Esophagus muscularis mucosa (tissue), 4 donors: ENCODE measurements at regions not wholly inside any gene's neighbourhood (a gene's known extent, or its start where the extent isn't known, plus 50 kb on each side); places are given as distances from the start of the nearest gene placed in this dataset.

Experiments used
- DNase-seq: peaks from one replicate; pipeline ENCODE4 v3.0.0-alpha.2; 2017; ENCODE audit errors: extremely low spot score
- H3K27ac ChIP-seq, 4 donors: fragments of 200-600 bp; sonication (generic); replicated peaks in 1 of 4; 1 replicate in 3 of 4; 2 replicates in 1 of 4; pipeline ENCODE4 v1.5.1; 2016 to 2019; ENCODE audit warnings: mild to moderate bottlenecking in 1 of 4
- H3K27me3 ChIP-seq, 4 donors: fragments of 200-600 bp; sonication (generic); one replicate each; pipeline versions ENCODE4 v1.5.1 to v1.6.0; 2016 to 2019
- H3K36me3 ChIP-seq, 4 donors: fragments of 200-600 bp; sonication (generic); one replicate each; pipeline ENCODE4 v1.5.1; 2016 to 2019
- H3K4me1 ChIP-seq, 4 donors: fragments of 200-600 bp; sonication (generic); one replicate each; pipeline ENCODE4 v1.5.1; 2016 to 2019
- H3K4me3 ChIP-seq, 4 donors: fragments of 200-600 bp; sonication (generic); 1 replicate in 2 of 4; 2 replicates in 2 of 4; pipeline ENCODE4 v1.5.1; 2016 to 2019; ENCODE audit warnings: mild to moderate bottlenecking in 4 of 4, moderate library complexity in 1 of 4
- H3K9me3 ChIP-seq, 4 donors: fragments of 200-600 bp; sonication (generic); 1 replicate in 3 of 4; 2 replicates in 1 of 4; pipeline ENCODE4 v1.5.1; 2016 to 2019
- EP300 ChIP-seq: sonication (generic); formaldehyde crosslinking; IDR thresholded peaks from one replicate; pipeline ENCODE4 v1.6.1; 2017; ENCODE audit warnings: antibody characterized with exemption
- POLR2A ChIP-seq: fragments of 450-650 bp; IDR thresholded peaks from one replicate; pipeline ENCODE4 v1.6.1; 2017; ENCODE audit warnings: antibody characterized with exemption, moderate library complexity, mild to moderate bottlenecking, low read depth
- POLR2AphosphoS5 ChIP-seq, 2 donors: sonication (generic); formaldehyde crosslinking; IDR thresholded peaks; one replicate each; pipeline ENCODE4 v1.6.1; 2017; ENCODE audit warnings: antibody characterized with exemption in 2 of 2
- WGBS: methylation state at CpG from one replicate; pipeline ENCODE4 v1.1.5; 2018; 5-methylcytosine and 5-hydroxymethylcytosine counted together
- intact Hi-C: fragments of 100-400 bp; cut with DNase I; formaldehyde crosslinking; loops from one replicate; pipeline ENCODE4 v1.15.1; 2023
- TF ChIP-seq, protein P1 (sequence below), 3 experiments: fragments of 200-600 bp in 2 of 3; fragments of 450-650 bp in 1 of 3; sonication (generic) in 2 of 3; IDR thresholded peaks; one replicate each; pipeline ENCODE4 v1.5.1; 2017 to 2019; ENCODE audit warnings: antibody characterized with exemption in 3 of 3, mild to moderate bottlenecking in 2 of 3, moderate library complexity in 1 of 3

DNA sequence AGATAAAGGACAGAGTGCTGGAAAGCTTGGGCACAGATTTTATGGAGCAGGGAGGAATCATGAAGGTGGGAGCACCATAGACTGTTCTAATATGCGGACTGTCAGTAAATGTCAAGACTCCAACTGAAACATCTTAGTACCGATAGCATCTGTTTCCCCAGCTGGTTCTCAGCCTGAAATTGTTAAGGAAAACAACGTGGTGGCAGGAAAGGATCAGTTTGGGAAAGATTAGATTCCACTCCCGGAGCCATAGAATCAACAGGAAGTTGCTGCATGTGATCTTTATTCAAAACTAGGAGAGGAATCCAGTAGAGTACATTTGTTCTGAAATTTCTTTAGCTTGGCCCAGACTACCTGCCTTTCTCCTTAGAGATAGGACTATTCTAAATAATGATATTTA is 559.1 kb downstream of the CSNK1G3 start:
- H3K4me1 ChIP-seq: no peaks in the 10 kb centered on the region
- intact Hi-C loops: no loop called here
- no peaks in the 10 kb centered on the region for H3K9me3 ChIP-seq
- 54% methylated on average over 4 of the region's 4 CpGs for WGBS
- H3K27ac ChIP-seq: no peak overlapping the region
- no peak overlapping the region for H3K4me3 ChIP-seq
- H3K27me3 ChIP-seq: no peaks in the 10 kb centered on the region
- no peaks in the 10 kb centered on the region for H3K36me3 ChIP-seq
- no peak for DNase-seq
- TF ChIP-seq POLR2A (no peak), EP300 (no peak), POLR2AphosphoS5 (IDR thresholded peaks at IDR 0.05) (no peak)
- TF ChIP-seq, protein P1, sequence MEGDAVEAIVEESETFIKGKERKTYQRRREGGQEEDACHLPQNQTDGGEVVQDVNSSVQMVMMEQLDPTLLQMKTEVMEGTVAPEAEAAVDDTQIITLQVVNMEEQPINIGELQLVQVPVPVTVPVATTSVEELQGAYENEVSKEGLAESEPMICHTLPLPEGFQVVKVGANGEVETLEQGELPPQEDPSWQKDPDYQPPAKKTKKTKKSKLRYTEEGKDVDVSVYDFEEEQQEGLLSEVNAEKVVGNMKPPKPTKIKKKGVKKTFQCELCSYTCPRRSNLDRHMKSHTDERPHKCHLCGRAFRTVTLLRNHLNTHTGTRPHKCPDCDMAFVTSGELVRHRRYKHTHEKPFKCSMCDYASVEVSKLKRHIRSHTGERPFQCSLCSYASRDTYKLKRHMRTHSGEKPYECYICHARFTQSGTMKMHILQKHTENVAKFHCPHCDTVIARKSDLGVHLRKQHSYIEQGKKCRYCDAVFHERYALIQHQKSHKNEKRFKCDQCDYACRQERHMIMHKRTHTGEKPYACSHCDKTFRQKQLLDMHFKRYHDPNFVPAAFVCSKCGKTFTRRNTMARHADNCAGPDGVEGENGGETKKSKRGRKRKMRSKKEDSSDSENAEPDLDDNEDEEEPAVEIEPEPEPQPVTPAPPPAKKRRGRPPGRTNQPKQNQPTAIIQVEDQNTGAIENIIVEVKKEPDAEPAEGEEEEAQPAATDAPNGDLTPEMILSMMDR (IDR thresholded peaks at IDR 0.05): no peak

DNA sequence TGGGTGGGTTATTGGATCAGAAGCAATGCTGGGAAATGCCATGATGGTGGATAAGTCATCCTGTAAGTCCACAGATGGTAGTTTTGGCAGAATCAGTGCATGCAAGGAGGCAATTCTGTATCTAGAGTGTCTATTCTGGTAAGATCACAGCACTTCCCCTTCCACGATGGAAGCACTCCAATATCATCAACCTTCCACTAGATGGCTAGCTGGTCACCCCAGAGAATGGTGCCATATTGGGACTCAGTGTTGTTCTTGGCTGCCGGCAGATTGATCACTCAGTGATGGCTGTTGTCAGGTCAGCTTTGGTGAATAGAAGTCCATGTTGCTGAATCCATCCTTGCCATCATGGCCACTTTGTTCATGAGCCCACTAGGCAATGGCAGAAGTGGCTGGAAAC is 553.5 kb downstream of the CSNK1G3 start:
- no peak overlapping the region for H3K27ac ChIP-seq
- no peaks in the 10 kb centered on the region for H3K36me3 ChIP-seq
- H3K4me1 ChIP-seq: peaks cover 0 to 16% (median 14%) of the 10 kb centered on the region in 4 donors
- H3K9me3 ChIP-seq: no peaks in the 10 kb centered on the region
- no peak overlapping the region for H3K4me3 ChIP-seq
- H3K27me3 ChIP-seq: no peaks in the 10 kb centered on the region
- TF ChIP-seq EP300: no peak
- TF ChIP-seq, protein P1 (IDR thresholded peaks at IDR 0.05): no peak
- TF ChIP-seq POLR2AphosphoS5 (IDR thresholded peaks at IDR 0.05): no peak
- TF ChIP-seq POLR2A: no peak
- 90% methylated on average over 2 of the region's 2 CpGs for WGBS
- intact Hi-C loops: no loop called here
- DNase-seq: no peak

DNA sequence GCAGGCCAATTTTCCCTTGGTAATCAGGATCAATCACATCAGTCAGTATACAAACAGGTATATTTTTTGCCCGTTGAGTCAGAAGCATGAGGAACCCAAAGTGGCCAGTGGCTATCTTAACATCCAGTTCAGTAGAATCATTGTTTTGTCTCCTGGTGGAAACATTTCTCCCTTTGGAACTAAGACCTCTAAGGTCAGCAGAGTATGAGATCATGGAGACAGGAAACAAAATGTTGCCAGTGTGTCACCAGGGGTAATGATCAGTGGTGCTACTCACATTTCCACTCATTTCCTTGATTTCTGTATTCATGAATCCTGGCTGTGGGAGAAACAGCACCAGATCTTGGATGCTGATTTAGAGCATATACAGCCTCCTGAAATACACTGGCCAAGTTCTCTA is 553.0 kb downstream of the CSNK1G3 start:
- WGBS: 89% methylated on average over 1 of the region's 1 CpG
- no peak for TF ChIP-seq POLR2A
- TF ChIP-seq POLR2AphosphoS5 (IDR thresholded peaks at IDR 0.05): no peak
- TF ChIP-seq, protein P1 (IDR thresholded peaks at IDR 0.05): no peak
- no peak for TF ChIP-seq EP300
- Histone ChIP-seq H3K27me3 (no peaks in the 10 kb centered on the region), H3K4me3 (no peak overlapping the region), H3K36me3 (no peaks in the 10 kb centered on the region), H3K27ac (no peak overlapping the region), H3K9me3 (no peaks in the 10 kb centered on the region), H3K4me1 (peaks cover 0 to 19% (median 15%) of the 10 kb centered on the region in 4 donors)
- intact Hi-C loops: no loop called here
- no peak for DNase-seq

DNA sequence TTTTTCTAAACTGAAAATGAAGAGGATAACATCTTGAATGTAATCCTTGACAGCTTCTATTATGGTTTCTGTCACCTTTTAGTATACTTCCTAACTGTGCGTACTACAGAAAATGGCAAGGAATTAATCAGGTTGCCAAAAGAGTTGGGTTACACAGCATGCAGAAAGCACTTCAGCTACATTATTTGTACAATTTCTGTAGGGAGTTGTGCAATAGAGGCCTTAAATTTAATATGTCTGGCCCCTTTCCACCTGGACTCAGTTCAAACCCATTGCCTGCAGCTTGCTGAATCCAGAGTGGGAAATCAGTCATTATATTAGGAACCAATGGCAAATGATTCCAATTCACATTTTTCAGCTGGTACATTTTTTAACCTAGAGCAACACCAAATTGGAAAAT is 549.7 kb downstream of the CSNK1G3 start:
- TF ChIP-seq EP300 (no peak), POLR2A (no peak), POLR2AphosphoS5 (IDR thresholded peaks at IDR 0.05) (no peak)
- TF ChIP-seq, protein P1 (IDR thresholded peaks at IDR 0.05): no peak
- Histone ChIP-seq H3K36me3 (no peaks in the 10 kb centered on the region), H3K27me3 (no peaks in the 10 kb centered on the region), H3K9me3 (no peaks in the 10 kb centered on the region), H3K27ac (no peak overlapping the region), H3K4me1 (peaks cover 9 to 35% (median 28%) of the 10 kb centered on the region in 4 donors), H3K4me3 (no peak overlapping the region)
- intact Hi-C loops: no loop called here
- DNase-seq: no peak
- 58% methylated on average over 1 of the region's 1 CpG for WGBS

DNA sequence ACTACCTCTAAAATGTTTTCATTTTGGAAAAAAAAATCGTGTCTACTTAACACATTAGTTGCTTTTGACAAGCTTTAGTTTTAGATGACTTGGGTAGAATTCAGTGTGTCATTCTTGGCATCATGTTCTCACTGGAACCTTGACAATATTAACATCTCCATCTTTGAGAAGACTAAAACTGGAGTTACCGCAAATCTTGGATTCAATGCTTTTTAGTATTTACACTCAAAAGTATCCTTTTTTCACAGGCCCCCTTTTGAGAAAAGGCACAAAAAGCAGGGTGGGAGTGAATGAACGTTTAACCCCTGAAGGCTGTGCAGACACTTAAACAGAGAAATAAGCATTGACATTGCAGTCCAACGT is 549.1 kb downstream of the CSNK1G3 start:
- Histone ChIP-seq H3K36me3 (no peaks in the 10 kb centered on the region), H3K27ac (no peak overlapping the region), H3K4me3 (no peak overlapping the region), H3K4me1 (peaks cover 9 to 36% (median 29%) of the 10 kb centered on the region in 4 donors), H3K9me3 (no peaks in the 10 kb centered on the region), H3K27me3 (no peaks in the 10 kb centered on the region)
- TF ChIP-seq POLR2A (no peak), POLR2AphosphoS5 (IDR thresholded peaks at IDR 0.05) (no peak), EP300 (no peak)
- TF ChIP-seq, protein P1 (IDR thresholded peaks at IDR 0.05): no peak
- intact Hi-C loops: no loop called here
- WGBS: 57% methylated on average over 4 of the region's 4 CpGs
- DNase-seq: no peak
